GM12891 (cell line): ENCODE measurements at regions not wholly inside any gene's neighbourhood (a gene's known extent, or its start where the extent isn't known, plus 50 kb on each side); places are given as distances from the start of the nearest gene placed in this dataset.

Experiments
- DNase-seq: peaks from one replicate; pipeline ENCODE4 v3.0.0; 2011; ENCODE audit warnings: low spot score; ENCODE audit not compliant: insufficient read length
- FAIRE-seq: peaks from 2 replicates; lab custom pipeline; 2011; peaks lifted over from hg19 to GRCh38; lab: Jason Lieb, UNC
- PAX5 ChIP-seq: IDR thresholded peaks from 2 replicates; pipeline ENCODE4 v1.6.1; 2011; ENCODE audit warnings: low read length, moderate library complexity, mild to moderate bottlenecking; ENCODE audit not compliant: insufficient read depth, severe bottlenecking
- POLR2A ChIP-seq: IDR thresholded peaks from 2 replicates; pipeline ENCODE4 v1.6.1; 2011; ENCODE audit warnings: low read depth, low read length, control low read depth
- POLR2AphosphoS5 ChIP-seq: IDR thresholded peaks from 2 replicates; pipeline ENCODE4 v1.6.1; 2011; ENCODE audit warnings: low read depth, low read length, control low read depth
- POU2F2 ChIP-seq: IDR thresholded peaks from 2 replicates; pipeline ENCODE4 v1.6.1; 2011; ENCODE audit warnings: low read depth, mild to moderate bottlenecking, control low read depth, low read length, moderate library complexity
- SPI1 ChIP-seq: IDR thresholded peaks from 2 replicates; pipeline ENCODE4 v1.6.1; 2011; ENCODE audit warnings: low read depth, low read length, control low read depth
- TAF1 ChIP-seq: IDR thresholded peaks from 2 replicates; pipeline ENCODE4 v1.6.1; 2011; ENCODE audit warnings: low read depth, low read length, control low read depth

DNA sequence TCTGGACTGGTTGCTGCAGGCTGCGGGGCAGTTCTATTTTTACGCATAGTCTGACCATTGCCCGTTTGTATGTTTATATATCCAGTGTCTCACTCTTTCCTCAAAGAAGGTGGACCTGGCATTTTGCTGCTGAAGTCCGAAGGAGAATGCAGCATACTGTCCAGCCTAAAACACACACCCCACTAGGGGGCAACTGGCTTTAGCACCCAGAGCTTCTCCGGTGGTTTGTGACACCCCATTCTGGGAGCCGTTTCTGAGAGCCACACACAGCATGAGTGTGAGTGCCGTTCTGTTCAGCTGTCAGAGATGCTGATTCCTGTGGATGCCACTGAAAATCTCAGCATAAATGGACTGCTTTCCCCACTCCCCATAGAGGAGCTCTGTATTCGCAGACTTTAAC, 290.5 kb upstream of the TAS2R1 start:
- FAIRE-seq (no peak), DNase-seq (no peak)
- TF ChIP-seq POU2F2 (no peak), POLR2AphosphoS5 (no peak), PAX5 (no peak), SPI1 (no peak), TAF1 (no peak), POLR2A (no peak)

DNA sequence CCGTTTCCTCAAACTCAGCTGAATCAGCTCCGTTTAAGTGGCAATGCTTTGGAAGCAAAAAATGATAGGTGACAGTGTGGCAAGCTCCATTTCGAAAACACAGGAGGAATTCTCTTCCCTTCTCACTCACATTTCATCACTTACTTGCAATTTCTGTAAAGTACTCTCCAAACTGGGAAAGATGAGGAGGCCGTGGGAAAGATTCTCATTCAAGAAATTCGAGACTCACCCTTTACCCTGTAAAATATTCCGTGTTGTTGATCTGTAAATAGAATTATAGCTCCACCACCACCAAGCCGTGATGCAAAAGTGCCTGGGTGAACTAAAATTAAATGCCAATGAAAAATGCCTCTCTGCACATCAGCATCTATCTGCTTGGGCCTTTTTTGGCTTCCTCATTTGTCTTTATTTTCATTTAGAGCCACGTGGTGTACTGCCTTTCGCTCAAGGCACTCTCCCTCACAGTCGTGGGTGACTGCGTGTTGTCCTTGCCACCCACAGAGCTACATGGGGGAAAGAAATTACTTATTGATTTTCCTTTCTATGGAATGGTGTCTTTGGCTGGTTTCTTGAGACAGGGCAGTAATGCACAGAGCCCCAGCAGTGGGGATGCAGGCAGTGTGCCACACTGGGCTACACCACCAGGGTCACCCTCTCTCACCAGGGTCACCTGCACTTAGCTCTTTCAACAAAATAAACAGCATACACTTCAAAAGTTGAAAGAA, 289.3 kb upstream of the TAS2R1 start:
- TF ChIP-seq SPI1, result no peak
- TF ChIP-seq POLR2AphosphoS5, result no peak
- DNase-seq, result no peak
- no peak for FAIRE-seq

DNA sequence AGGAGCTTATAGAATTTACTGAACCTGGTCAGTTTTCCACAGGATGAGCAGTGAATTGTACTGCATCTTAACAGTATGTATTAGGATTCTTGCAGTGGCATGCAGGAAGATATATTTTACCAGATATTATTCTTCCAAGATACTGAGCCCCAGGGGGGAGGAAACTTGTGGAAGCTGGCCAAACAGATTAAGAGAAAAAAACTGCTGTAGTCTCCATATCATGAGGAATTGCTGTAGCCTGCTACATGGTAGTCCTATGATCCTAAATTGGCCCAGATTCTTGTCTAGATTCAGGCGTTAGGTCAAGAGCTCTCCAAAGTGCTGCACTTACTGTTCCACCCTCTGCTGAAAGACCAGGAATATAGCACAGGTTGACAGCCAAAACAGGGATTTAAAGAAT, 275.5 kb upstream of the TAS2R1 start:
- DNase-seq, result no peak
- TF ChIP-seq POU2F2 (no peak), POLR2A (no peak), SPI1 (no peak), PAX5 (no peak), TAF1 (no peak), POLR2AphosphoS5 (no peak)
- FAIRE-seq, result no peak

DNA sequence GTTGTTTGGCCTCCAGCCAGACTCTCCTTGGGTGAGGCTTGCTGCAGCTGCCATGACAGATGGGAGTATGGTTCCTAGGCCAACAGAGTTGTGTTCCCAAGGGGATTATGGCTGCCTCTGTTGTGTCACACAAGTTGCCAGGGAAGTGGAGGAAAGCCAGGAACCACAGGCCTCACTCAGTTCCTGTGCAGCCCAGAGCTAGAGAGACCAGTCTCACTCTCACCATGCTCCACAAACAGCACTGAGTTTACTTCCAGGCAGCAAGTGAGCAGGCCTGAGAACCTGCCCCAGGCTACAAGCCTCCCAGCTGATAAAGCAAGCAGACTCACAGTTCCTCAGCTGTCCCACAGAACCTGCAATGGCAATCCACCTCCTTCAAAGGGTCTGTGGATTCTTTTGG, 273.6 kb upstream of the TAS2R1 start:
- no peak for FAIRE-seq
- TF ChIP-seq PAX5, result no peak
- no peak for TF ChIP-seq SPI1
- no peak for TF ChIP-seq POLR2AphosphoS5
- TF ChIP-seq TAF1, result no peak
- TF ChIP-seq POU2F2, result no peak
- TF ChIP-seq POLR2A, result no peak
- DNase-seq, result no peak

DNA sequence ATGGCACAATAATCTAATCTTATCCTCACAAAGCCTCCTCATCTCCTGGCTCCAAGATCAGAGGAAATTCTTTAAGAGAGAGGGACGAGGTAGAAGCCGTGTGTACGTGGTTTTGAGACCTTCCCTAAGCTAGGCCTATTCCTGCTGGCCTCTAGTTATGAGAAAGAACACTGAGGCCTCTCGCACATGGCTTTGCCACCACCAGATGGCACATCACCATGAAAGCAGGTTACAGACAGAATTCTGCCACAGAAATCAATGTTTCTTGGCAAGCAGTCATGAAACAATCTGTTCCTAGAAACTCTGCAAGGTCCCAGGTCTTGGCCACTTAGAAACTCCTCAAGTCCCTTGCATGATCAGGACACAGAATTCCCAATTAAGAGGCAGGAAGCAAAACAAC, 268.2 kb upstream of the TAS2R1 start:
- TF ChIP-seq POU2F2 (no peak), POLR2A (no peak), POLR2AphosphoS5 (no peak), SPI1 (no peak), TAF1 (no peak), PAX5 (no peak)
- DNase-seq (no peak), FAIRE-seq (no peak)

DNA sequence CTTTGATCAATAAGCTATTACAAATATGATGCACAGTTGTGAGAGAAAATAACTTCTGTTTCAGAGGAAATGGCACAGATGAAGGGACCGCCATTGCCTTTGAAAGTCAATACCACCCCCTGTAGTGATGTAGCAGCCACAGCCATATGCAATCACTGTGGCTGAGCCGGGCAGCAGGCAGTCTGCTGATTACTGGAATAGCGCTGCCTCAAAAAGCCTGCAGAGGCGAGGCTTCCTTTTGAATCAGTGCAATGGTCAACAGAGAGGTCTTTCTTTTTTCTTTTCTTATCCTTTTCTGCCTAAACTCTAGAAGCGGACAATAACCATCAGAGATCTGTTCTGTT, 265.1 kb upstream of the TAS2R1 start:
- FAIRE-seq (no peak), DNase-seq (no peak)
- TF ChIP-seq POU2F2 (no peak), SPI1 (no peak), POLR2A (no peak), TAF1 (no peak), POLR2AphosphoS5 (no peak), PAX5 (no peak)

DNA sequence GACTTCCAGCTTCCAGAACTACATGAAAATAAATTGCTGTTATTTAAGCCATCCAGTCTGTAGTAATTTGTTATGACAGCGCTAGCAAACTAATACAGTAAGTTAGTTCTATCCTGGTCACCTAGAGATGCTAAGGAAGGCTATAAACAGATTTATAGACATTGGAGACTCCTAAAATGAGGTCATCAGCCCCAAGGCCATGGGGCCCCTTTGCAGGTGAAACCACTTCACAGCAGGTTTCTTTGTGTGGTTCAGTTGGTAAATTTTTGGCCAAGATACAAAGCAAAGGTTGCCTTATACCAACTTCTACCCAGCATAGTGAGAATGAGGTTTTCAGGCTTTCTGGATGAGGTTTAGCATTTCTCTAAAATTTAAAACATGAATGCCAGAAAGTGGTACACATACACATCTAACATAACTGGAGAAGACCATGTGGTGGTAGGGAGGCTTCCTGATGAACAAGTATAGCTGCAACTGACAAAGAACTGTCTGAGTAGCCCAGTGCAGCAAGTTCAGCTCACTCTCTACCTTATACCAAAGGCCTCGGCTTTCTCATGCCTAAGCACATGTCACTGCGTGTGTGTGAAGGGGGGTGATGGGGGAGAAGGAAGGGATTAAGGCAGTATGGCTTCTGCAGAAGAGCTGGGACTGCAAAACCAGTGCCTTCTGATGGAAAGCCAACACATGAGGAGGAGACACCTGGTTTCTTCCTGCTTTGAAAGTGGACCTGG, 264.6 kb upstream of the TAS2R1 start:
- TF ChIP-seq POU2F2, result no peak
- no peak for TF ChIP-seq SPI1
- no peak for TF ChIP-seq POLR2AphosphoS5
- TF ChIP-seq PAX5, result no peak
- TF ChIP-seq POLR2A, result no peak
- TF ChIP-seq TAF1, result no peak
- DNase-seq (no peak), FAIRE-seq (no peak)

DNA sequence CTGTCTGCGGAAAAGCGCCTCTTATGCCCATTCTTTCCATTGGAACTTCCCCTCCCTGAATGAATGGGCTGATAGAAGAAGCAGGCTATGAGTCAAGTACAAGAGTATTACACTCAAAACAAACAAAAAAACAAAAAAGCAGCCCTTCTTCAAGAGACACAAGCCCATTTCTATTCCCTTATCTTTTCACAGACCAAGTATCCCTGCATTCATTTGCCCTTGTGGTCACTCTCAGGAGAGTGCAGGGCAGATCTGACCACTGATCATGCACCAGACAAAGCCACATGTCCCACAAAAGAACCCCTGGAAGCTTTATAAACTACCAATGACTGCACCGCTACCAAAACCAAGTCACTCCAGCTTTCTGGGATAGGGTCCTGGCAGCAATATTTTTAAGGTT, 262.5 kb upstream of the TAS2R1 start:
- DNase-seq (no peak), FAIRE-seq (no peak)
- no peak for TF ChIP-seq TAF1
- no peak for TF ChIP-seq POLR2A
- TF ChIP-seq SPI1, result no peak
- no peak for TF ChIP-seq POU2F2
- TF ChIP-seq PAX5, result no peak
- no peak for TF ChIP-seq POLR2AphosphoS5

DNA sequence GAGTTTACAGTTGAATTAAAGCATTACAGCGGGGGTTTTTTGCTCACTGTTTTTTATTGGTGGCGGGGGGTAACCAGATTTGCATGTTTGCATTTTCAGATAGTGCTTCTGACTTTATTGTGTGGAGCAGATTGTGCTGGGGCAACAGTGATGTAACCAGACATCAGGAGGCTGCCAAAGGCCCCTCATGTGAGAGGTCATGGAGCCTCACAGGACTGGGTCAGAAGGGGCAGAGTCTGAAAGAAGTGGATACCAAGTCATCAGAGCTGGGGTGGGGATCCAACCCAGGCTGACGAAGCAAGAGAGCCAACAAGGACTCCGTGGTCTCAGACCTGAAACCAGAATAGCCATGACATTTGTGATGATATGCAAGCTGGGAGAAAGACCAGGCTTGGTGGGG, 259.4 kb upstream of the TAS2R1 start:
- TF ChIP-seq POU2F2 (no peak), POLR2AphosphoS5 (no peak), SPI1 (no peak), PAX5 (no peak)
- FAIRE-seq (no peak), DNase-seq (no peak)

DNA sequence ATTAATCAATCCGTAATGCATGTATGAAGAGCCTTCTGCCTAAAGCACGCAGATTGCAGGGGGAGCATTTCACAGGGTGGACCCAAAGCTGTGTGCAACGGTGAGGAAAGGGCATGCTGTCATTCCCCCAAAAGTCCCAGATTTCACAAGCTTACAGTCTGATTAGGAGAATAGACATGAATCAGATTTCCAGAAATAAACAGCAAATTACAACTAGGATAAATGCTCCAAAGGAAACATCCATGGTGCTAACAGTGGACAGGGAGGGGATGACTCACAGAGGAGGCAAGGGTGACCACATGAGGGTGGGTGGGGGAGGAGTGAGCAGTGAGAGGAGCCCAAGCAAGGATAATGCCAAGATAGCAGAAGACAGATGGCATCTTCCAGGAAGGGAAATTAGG, 258.4 kb upstream of the TAS2R1 start:
- no peak for DNase-seq
- no peak for FAIRE-seq
- TF ChIP-seq SPI1, result no peak
- TF ChIP-seq PAX5, result no peak
- TF ChIP-seq POLR2A, result no peak
- no peak for TF ChIP-seq POU2F2
- no peak for TF ChIP-seq TAF1
- no peak for TF ChIP-seq POLR2AphosphoS5
